ENCODE measurements at regions not wholly inside any gene's neighbourhood (a gene's known extent, or its start where the extent isn't known, plus 50 kb on each side); places are given as distances from the start of the nearest gene placed in this dataset.

DNA sequence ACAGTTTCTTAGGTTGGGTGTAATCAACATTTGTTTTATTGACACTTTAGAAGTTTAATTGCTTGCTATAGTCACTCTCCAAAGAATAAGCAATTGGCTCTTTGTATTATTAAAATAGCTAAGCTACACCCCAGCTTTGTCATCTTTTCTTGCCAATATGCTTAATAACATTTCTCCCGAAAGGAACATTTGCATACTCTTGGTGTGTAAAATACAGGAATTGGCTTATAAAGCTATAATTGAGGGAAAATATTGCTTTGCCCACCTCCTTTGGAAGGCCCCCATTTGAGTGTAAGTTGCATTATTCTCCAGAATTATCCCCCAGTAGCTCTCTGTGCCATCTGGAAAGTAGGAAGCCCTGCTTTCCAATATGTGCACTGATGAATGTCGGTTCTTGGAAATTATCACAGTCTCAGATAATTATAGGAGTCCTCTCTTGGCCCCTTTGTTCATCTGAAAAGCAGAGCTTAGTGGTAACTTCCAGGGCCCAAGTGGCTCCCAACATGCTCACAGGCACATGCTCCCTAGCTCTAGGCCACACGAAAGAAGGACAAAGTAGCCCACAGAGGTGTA lies 92.4 kb upstream of the B3GAT2 start:
- Histone ChIP-seq H3K27me3 (ENCODE audit: insufficient read depth, low read length, poor library complexity) (no peaks in the 10 kb centered on the region), H3K4me2 (ENCODE audit: insufficient read depth, low read length) (no peak overlapping the region), H3K27ac (ENCODE audit: low read length) (no peak overlapping the region), H3K9ac (ENCODE audit: low read depth, low read length) (no peak overlapping the region), H3K36me3 (ENCODE audit: insufficient read depth, low read length) (no peaks in the 10 kb centered on the region), H3K79me2 (ENCODE audit: insufficient read depth, low read length) (no peaks in the 10 kb centered on the region), H3K9me3 (ENCODE audit: insufficient read depth, low read length, severe bottlenecking) (no peaks in the 10 kb centered on the region), H3K4me3 (ENCODE audit: low read depth in 1 of 2, low read length in 2 of 2) (no peak overlapping the region), H4K20me1 (ENCODE audit: insufficient read depth, low read length) (no peaks in the 10 kb centered on the region), H3K4me1 (ENCODE audit: insufficient read depth, low read length) (no peaks in the 10 kb centered on the region), H2AFZ (ENCODE audit: low read depth, low read length) (no peak overlapping the region)
- TF ChIP-seq EZH2 (IDR thresholded peaks at IDR 0.05; ENCODE audit: borderline replicate concordance, low read depth, low read length, severe bottlenecking) (no peak), CTCF (IDR thresholded peaks at IDR 0.05; ENCODE audit: borderline replicate concordance, extremely low read depth, low read length, poor library complexity, severe bottlenecking) (no peak)
- DNase-seq, result no peak
- ATAC-seq (ENCODE audit: insufficient read depth, low read depth), result no peak

GRCh38 chr6:71053475-71053874 lies 96.6 kb upstream of the B3GAT2 start:
- no peaks in the 10 kb centered on the region for H3K27me3 ChIP-seq (ENCODE audit: insufficient read depth, low read length, poor library complexity)
- H3K4me1 ChIP-seq (ENCODE audit: insufficient read depth, low read length), result no peaks in the 10 kb centered on the region
- H3K9me3 ChIP-seq (ENCODE audit: insufficient read depth, low read length, severe bottlenecking), result no peaks in the 10 kb centered on the region
- H3K79me2 ChIP-seq (ENCODE audit: insufficient read depth, low read length), result no peaks in the 10 kb centered on the region
- H3K27ac ChIP-seq (ENCODE audit: low read length), result no peak overlapping the region
- ATAC-seq (ENCODE audit: insufficient read depth, low read depth), result no peak
- no peak for TF ChIP-seq EZH2 (IDR thresholded peaks at IDR 0.05; ENCODE audit: borderline replicate concordance, low read depth, low read length, severe bottlenecking)
- no peak for TF ChIP-seq CTCF (IDR thresholded peaks at IDR 0.05; ENCODE audit: borderline replicate concordance, extremely low read depth, low read length, poor library complexity, severe bottlenecking)
- H2AFZ ChIP-seq (ENCODE audit: low read depth, low read length), result no peak overlapping the region
- H3K4me2 ChIP-seq (ENCODE audit: insufficient read depth, low read length), result no peak overlapping the region
- no peak overlapping the region for H3K9ac ChIP-seq (ENCODE audit: low read depth, low read length)
- no peaks in the 10 kb centered on the region for H4K20me1 ChIP-seq (ENCODE audit: insufficient read depth, low read length)
- no peak for DNase-seq
- H3K4me3 ChIP-seq (ENCODE audit: low read depth in 1 of 2, low read length in 2 of 2), result no peak overlapping the region
- H3K36me3 ChIP-seq (ENCODE audit: insufficient read depth, low read length), result no peaks in the 10 kb centered on the region

DNA sequence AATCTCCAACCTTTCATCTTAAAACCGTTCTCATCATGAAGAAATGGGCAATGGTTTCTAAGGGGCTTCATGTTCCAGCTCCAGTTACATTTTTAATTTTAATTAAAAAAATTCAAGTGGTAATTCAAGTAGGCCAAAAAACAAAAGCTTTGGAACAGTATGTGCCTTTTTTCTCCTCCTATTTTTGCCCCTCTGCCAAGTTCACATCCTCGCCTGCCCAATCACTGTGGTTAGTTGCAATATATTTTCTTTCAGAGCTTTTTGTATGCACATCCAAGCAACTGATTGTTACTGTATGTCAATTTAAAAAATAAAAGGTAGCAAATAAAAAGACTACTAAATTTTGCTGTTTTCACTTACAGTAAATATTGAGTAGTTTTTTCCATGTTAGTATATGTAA lies 99.8 kb upstream of the B3GAT2 start:
- Histone ChIP-seq H3K9me3 (ENCODE audit: insufficient read depth, low read length, severe bottlenecking) (no peaks in the 10 kb centered on the region), H3K4me2 (ENCODE audit: insufficient read depth, low read length) (no peak overlapping the region), H3K9ac (ENCODE audit: low read depth, low read length) (no peak overlapping the region), H3K4me3 (ENCODE audit: low read depth in 1 of 2, low read length in 2 of 2) (no peak overlapping the region), H3K36me3 (ENCODE audit: insufficient read depth, low read length) (no peaks in the 10 kb centered on the region), H3K27me3 (ENCODE audit: insufficient read depth, low read length, poor library complexity) (no peaks in the 10 kb centered on the region), H4K20me1 (ENCODE audit: insufficient read depth, low read length) (no peaks in the 10 kb centered on the region), H2AFZ (ENCODE audit: low read depth, low read length) (no peak overlapping the region), H3K27ac (ENCODE audit: low read length) (no peak overlapping the region), H3K79me2 (ENCODE audit: insufficient read depth, low read length) (no peaks in the 10 kb centered on the region), H3K4me1 (ENCODE audit: insufficient read depth, low read length) (no peaks in the 10 kb centered on the region)
- TF ChIP-seq CTCF (IDR thresholded peaks at IDR 0.05; ENCODE audit: borderline replicate concordance, extremely low read depth, low read length, poor library complexity, severe bottlenecking), result no peak
- no peak for TF ChIP-seq EZH2 (IDR thresholded peaks at IDR 0.05; ENCODE audit: borderline replicate concordance, low read depth, low read length, severe bottlenecking)
- DNase-seq (no peak), ATAC-seq (ENCODE audit: insufficient read depth, low read depth) (no peak)

GRCh38 chr6:71066153-71066552 lies 109.3 kb upstream of the B3GAT2 start:
- no peak for ATAC-seq (ENCODE audit: insufficient read depth, low read depth)
- H3K4me1 ChIP-seq (ENCODE audit: insufficient read depth, low read length), result no peaks in the 10 kb centered on the region
- H3K9ac ChIP-seq (ENCODE audit: low read depth, low read length), result no peak overlapping the region
- H3K4me2 ChIP-seq (ENCODE audit: insufficient read depth, low read length), result no peak overlapping the region
- H3K79me2 ChIP-seq (ENCODE audit: insufficient read depth, low read length), result no peaks in the 10 kb centered on the region
- TF ChIP-seq CTCF (IDR thresholded peaks at IDR 0.05; ENCODE audit: borderline replicate concordance, extremely low read depth, low read length, poor library complexity, severe bottlenecking) (no peak), EZH2 (IDR thresholded peaks at IDR 0.05; ENCODE audit: borderline replicate concordance, low read depth, low read length, severe bottlenecking) (no peak)
- H3K27me3 ChIP-seq (ENCODE audit: insufficient read depth, low read length, poor library complexity), result no peaks in the 10 kb centered on the region
- no peak for DNase-seq
- no peaks in the 10 kb centered on the region for H3K36me3 ChIP-seq (ENCODE audit: insufficient read depth, low read length)
- no peak overlapping the region for H3K27ac ChIP-seq (ENCODE audit: low read length)
- H2AFZ ChIP-seq (ENCODE audit: low read depth, low read length), result no peak overlapping the region
- no peak overlapping the region for H3K4me3 ChIP-seq (ENCODE audit: low read depth in 1 of 2, low read length in 2 of 2)
- H4K20me1 ChIP-seq (ENCODE audit: insufficient read depth, low read length), result no peaks in the 10 kb centered on the region
- H3K9me3 ChIP-seq (ENCODE audit: insufficient read depth, low read length, severe bottlenecking), result no peaks in the 10 kb centered on the region

All from DND-41 (cell line).